HEK293 (cell line): ENCODE measurements at regions not wholly inside any gene's neighbourhood (a gene's known extent, or its start where the extent isn't known, plus 50 kb on each side); places are given as distances from the start of the nearest gene placed in this dataset.

Source experiments
- CTCF ChIP-seq: fragments of 450-650 bp; formaldehyde crosslinking; IDR thresholded peaks from 2 replicates; pipeline ENCODE4 v1.5.1; 2016; ENCODE audit warnings: missing biosample characterization, missing genetic modification characterization
- GLI4 ChIP-seq: fragments of 450-650 bp; formaldehyde crosslinking; IDR thresholded peaks from 2 replicates; pipeline ENCODE4 v1.5.1; 2016; ENCODE audit warnings: missing biosample characterization, missing genetic modification characterization
- HIC1 ChIP-seq: fragments of 450-650 bp; formaldehyde crosslinking; IDR thresholded peaks from 2 replicates; pipeline ENCODE4 v1.5.1; 2016; ENCODE audit warnings: missing biosample characterization, missing genetic modification characterization
- OSR2 ChIP-seq: fragments of 450-650 bp; formaldehyde crosslinking; IDR thresholded peaks from 2 replicates; pipeline ENCODE4 v1.5.1; 2016; ENCODE audit warnings: missing biosample characterization, missing genetic modification characterization
- PATZ1 ChIP-seq: fragments of 450-650 bp; formaldehyde crosslinking; IDR thresholded peaks from 2 replicates; pipeline ENCODE4 v1.5.1; 2016; ENCODE audit warnings: missing biosample characterization, missing genetic modification characterization
- SP7 ChIP-seq: fragments of 450-650 bp; formaldehyde crosslinking; IDR thresholded peaks from 2 replicates; pipeline ENCODE4 v1.5.1; 2016; ENCODE audit warnings: missing biosample characterization, missing genetic modification characterization
- TRIM28 ChIP-seq: IDR thresholded peaks from 2 replicates; pipeline ENCODE4 v1.6.1; 2011; ENCODE audit warnings: low read length, control low read depth, borderline replicate concordance
- ZBTB21 ChIP-seq: fragments of 450-650 bp; formaldehyde crosslinking; IDR thresholded peaks from 2 replicates; pipeline ENCODE4 v1.5.1; 2017; ENCODE audit warnings: missing biosample characterization, missing genetic modification characterization
- ZFP41 ChIP-seq: fragments of 450-650 bp; formaldehyde crosslinking; IDR thresholded peaks from 2 replicates; pipeline ENCODE4 v1.5.1; 2016; ENCODE audit warnings: missing biosample characterization, missing genetic modification characterization, borderline replicate concordance
- ZNF138 ChIP-seq: fragments of 450-650 bp; formaldehyde crosslinking; IDR thresholded peaks from 2 replicates; pipeline ENCODE4 v1.5.1; 2016; ENCODE audit warnings: missing biosample characterization, missing genetic modification characterization, borderline replicate concordance
- ZNF18 ChIP-seq: fragments of 450-650 bp; formaldehyde crosslinking; IDR thresholded peaks from 2 replicates; pipeline ENCODE4 v1.5.1; 2016; ENCODE audit warnings: missing biosample characterization, missing genetic modification characterization
- ZNF223 ChIP-seq: fragments of 450-650 bp; formaldehyde crosslinking; IDR thresholded peaks from 2 replicates; pipeline ENCODE4 v1.5.1; 2016; ENCODE audit warnings: missing biosample characterization, missing genetic modification characterization
- ZNF23 ChIP-seq: fragments of 450-650 bp; formaldehyde crosslinking; IDR thresholded peaks from 2 replicates; pipeline ENCODE4 v1.5.1; 2016; ENCODE audit warnings: missing biosample characterization, missing genetic modification characterization, borderline replicate concordance
- ZNF350 ChIP-seq: fragments of 450-650 bp; formaldehyde crosslinking; IDR thresholded peaks from 2 replicates; pipeline ENCODE4 v1.5.0; 2017; ENCODE audit warnings: missing biosample characterization, mild to moderate bottlenecking, missing genetic modification characterization
- ZNF362 ChIP-seq: fragments of 450-650 bp; formaldehyde crosslinking; IDR thresholded peaks from 2 replicates; pipeline ENCODE4 v1.5.1; 2016; ENCODE audit warnings: missing biosample characterization, missing genetic modification characterization
- ZNF398 ChIP-seq: fragments of 450-650 bp; formaldehyde crosslinking; IDR thresholded peaks from 2 replicates; pipeline ENCODE4 v1.5.1; 2017; ENCODE audit warnings: missing biosample characterization, missing genetic modification characterization
- ZNF426 ChIP-seq: fragments of 450-650 bp; formaldehyde crosslinking; IDR thresholded peaks from 2 replicates; pipeline ENCODE4 v1.5.1; 2017; ENCODE audit warnings: missing biosample characterization, missing genetic modification characterization, mild to moderate bottlenecking, inconsistent platforms, moderate library complexity
- ZNF529 ChIP-seq: fragments of 450-650 bp; formaldehyde crosslinking; IDR thresholded peaks from 2 replicates; pipeline ENCODE4 v1.5.1; 2017; ENCODE audit warnings: missing genetic modification characterization, missing biosample characterization; ENCODE audit not compliant: insufficient replicate concordance
- ZNF585B ChIP-seq: fragments of 450-650 bp; formaldehyde crosslinking; IDR thresholded peaks from 2 replicates; pipeline ENCODE4 v1.5.1; 2016; ENCODE audit warnings: missing biosample characterization, missing genetic modification characterization
- ZNF629 ChIP-seq: fragments of 450-650 bp; formaldehyde crosslinking; IDR thresholded peaks from 2 replicates; pipeline ENCODE4 v1.5.1; 2017; ENCODE audit warnings: missing biosample characterization, missing genetic modification characterization
- ZNF76 ChIP-seq: fragments of 450-650 bp; formaldehyde crosslinking; IDR thresholded peaks from 2 replicates; pipeline ENCODE4; 2016; ENCODE audit warnings: low read depth, missing biosample characterization, missing genetic modification characterization, borderline replicate concordance
- ZNF843 ChIP-seq: fragments of 450-650 bp; formaldehyde crosslinking; IDR thresholded peaks from 2 replicates; pipeline ENCODE4 v1.5.1; 2016; ENCODE audit warnings: missing biosample characterization, missing genetic modification characterization
- ZSCAN16 ChIP-seq: fragments of 450-650 bp; formaldehyde crosslinking; IDR thresholded peaks from 2 replicates; pipeline ENCODE4 v1.5.1; 2016; ENCODE audit warnings: missing biosample characterization, missing genetic modification characterization
- ZXDB ChIP-seq: fragments of 450-650 bp; formaldehyde crosslinking; IDR thresholded peaks from 2 replicates; pipeline ENCODE4 v1.5.1; 2016; ENCODE audit warnings: missing biosample characterization, missing genetic modification characterization
- TF ChIP-seq, protein P1 (sequence below): fragments of 450-650 bp; formaldehyde crosslinking; IDR thresholded peaks from 2 replicates; pipeline ENCODE4 v1.5.0; 2017; ENCODE audit warnings: missing biosample characterization, missing genetic modification characterization, borderline replicate concordance

- TF ChIP-seq PATZ1 (0 out of 2 replicates have a peak, but pooled peaks have one; percentile 39), CTCF (no peak), ZNF18 (peak; percentile 55; the same call in 1 of the 2 replicates), ZNF138 (tag by site-specific recombination) (no peak), ZNF23 (tag by site-specific recombination) (no peak), ZNF629 (tag by site-specific recombination) (peak; percentile 94), ZNF585B (tag by site-specific recombination) (no peak), ZNF843 (tag by site-specific recombination) (0 out of 2 replicates have a peak, but pooled peaks have one; percentile 43), ZNF529 (no peak), ZBTB21 (peak; percentile 63; the same call in 1 of the 2 replicates), ZXDB (tag by site-specific recombination) (peak; percentile 66; the same call in 1 of the 2 replicates), ZNF350 (tag by site-specific recombination) (no peak), SP7 (tag by site-specific recombination) (peak; percentile 95), ZSCAN16 (tag by site-specific recombination) (no peak), ZNF362 (tag by site-specific recombination) (peak; percentile 91), ZNF223 (no peak), HIC1 (tag by site-specific recombination) (peak; percentile 17; the same call in 1 of the 2 replicates), ZNF76 (tag by site-specific recombination) (0 out of 2 replicates have a peak, but pooled peaks have one; percentile 19), OSR2 (peak; percentile 47; the same call in 1 of the 2 replicates), ZFP41 (tag by site-specific recombination) (no peak), GLI4 (tag by site-specific recombination) (no peak), ZNF426 (no peak), ZNF398 (tag by site-specific recombination) (peak; percentile 59), TRIM28 (0 out of 2 replicates have a peak, but pooled peaks have one; percentile 50)
- TF ChIP-seq, protein P1, sequence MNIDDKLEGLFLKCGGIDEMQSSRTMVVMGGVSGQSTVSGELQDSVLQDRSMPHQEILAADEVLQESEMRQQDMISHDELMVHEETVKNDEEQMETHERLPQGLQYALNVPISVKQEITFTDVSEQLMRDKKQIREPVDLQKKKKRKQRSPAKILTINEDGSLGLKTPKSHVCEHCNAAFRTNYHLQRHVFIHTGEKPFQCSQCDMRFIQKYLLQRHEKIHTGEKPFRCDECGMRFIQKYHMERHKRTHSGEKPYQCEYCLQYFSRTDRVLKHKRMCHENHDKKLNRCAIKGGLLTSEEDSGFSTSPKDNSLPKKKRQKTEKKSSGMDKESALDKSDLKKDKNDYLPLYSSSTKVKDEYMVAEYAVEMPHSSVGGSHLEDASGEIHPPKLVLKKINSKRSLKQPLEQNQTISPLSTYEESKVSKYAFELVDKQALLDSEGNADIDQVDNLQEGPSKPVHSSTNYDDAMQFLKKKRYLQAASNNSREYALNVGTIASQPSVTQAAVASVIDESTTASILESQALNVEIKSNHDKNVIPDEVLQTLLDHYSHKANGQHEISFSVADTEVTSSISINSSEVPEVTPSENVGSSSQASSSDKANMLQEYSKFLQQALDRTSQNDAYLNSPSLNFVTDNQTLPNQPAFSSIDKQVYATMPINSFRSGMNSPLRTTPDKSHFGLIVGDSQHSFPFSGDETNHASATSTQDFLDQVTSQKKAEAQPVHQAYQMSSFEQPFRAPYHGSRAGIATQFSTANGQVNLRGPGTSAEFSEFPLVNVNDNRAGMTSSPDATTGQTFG (tag by site-specific recombination) = no peak
Measured at GRCh38 chr7:84701524-84702306, 485.1 kb downstream of the SEMA3D start (continued).
